GM19240 (cell line): ENCODE measurements at regions not wholly inside any gene's neighbourhood (a gene's known extent, or its start where the extent isn't known, plus 50 kb on each side); places are given as distances from the start of the nearest gene placed in this dataset.
"Not testable (repeated sequence)": the region's sequence is repeated elsewhere in the genome, so short reads cannot be mapped to it uniquely, and the experiment has no call there.

Source experiments
- DNase-seq: peaks from one replicate; pipeline ENCODE4 v3.0.0; 2011; ENCODE audit warnings: low spot score; ENCODE audit not compliant: insufficient read length

DNA sequence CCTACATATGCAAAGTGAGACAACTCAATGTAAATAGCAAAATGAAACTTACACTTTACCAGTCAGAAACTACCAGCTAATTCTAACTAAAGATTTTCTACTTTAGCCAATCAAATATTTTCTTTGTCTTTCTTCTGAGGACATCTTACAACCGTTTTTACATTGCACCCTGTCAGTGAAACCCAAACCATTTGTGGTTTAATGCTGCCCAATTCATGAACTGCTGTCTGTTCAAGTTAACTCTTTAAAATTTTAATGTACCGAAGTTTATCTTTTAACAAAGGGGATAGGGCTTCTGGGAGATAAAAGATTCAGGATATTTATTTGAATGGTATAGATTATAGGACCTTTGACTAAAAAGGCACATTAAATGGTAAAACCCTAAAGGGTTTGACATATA lies 121.3 kb upstream of the HDDC2 start:
- DNase-seq: no peak

DNA sequence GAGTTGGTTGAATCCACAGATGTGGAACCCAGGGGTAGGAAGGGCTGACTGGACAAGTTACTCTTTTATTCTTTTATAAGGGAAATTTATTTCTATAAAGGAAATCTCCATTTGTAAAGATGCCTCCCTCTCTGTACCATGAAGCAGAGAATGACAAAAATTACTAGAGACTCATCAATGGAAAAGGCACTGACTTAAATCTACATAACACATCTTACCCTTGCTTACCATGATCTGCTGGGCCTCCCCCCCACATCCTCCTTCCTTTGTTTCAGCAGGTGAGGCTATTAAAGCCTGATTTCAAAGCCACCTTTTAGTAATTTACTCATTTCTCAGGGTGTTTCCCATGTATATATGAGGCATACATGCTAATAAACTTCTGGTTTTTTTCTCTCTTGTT lies 130.2 kb upstream of the HDDC2 start:
- no peak for DNase-seq

DNA sequence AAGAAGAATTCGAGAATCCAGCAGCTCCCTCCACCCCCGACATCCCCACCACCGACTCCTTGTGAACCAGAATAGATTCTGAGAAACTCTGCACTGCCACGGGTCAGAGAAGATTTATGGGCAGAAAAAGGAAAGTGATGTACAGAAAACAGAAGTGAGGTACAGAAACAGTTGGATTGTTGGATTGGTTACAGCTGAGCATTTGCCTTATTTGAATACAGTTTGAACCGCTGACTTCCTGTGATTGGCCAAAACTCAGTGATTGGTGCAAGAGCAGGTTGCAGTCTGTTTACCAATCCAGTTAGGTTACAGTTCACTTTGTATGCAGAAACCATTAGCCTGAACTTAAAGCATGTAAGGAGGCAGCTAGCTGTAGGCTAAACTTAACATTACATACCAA lies 131.2 kb upstream of the HDDC2 start:
- no peak for DNase-seq

DNA sequence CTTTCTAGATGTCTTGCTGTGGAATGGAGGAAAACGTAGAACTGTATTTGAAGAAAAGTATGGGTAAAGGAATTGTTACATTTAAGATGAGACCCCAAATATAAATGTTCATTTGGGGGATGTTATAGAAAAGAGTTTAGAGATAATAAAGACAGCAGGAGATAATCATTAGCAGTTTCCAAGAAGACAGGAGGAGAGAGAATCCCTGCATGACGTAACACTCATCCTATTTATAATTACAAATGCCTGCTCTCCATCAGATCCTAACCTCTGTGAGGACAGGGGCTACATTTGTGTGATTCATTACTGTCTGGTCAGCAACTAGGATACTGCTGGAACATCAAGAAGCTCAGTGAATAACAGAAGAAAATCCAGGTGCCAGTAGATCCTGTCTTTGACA lies 133.0 kb upstream of the HDDC2 start:
- DNase-seq: no peak

DNA sequence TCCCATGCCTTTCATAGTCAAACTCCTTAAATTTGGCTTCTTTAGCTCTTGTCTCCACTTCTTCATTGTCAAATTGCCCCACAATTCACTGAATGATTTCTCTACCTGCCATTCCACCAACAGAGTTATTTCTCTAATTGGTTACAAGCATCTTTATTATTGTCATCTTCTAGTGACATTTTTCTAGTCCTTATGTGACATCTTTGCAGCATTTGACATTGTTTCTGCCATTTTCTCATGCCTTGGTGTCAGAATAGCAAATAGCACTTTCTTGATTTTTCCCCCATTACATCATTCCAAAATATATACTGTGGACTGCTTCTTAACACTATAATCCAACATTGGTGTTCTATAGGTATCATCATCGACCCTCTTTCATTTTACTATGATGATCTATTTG lies 137.7 kb upstream of the HDDC2 start:
- no peak for DNase-seq

DNA sequence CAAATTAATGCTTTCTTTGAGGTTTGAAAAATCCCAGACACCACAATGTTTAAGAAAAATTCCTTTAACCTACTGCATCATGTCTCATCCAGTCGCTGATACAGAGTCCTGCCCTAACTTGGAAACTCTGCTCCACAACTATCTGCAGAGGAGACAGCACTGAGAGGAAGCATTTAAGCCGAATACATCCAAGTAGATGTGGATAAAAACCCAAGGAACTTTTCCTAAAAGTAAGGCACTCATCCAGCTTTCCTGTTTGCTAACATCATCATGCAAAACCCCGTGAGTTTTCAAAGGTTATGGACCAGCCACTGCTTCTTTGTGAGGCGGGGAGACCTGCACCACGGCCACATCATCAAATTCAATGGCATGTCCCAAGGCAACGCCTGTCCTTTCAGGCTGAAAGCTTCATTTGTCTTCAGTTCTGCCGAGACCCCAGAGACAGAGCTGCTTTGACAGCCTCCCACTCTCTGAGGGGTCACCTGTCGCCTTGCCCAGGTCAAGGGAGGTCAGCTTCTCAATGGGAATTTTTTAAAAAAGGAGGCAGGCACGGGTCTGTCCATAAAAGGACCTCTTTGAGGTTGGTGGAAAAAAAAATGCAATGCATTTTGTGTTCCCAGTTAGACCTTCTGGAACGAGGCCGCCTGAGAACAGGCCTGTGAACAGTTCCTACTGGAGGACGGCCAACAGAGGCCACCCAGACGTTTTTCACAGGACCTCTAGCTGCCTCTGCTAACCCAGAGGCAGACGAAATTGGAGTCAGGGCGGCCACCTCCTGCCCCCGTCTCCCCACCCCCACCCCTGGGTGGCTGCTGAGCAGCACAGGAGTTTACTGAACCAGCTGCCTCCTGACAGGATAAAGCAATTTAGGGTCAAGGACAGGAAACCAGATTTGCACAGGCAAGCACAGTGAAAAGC lies 142.5 kb upstream of the HDDC2 start:
- DNase-seq: no peak

DNA sequence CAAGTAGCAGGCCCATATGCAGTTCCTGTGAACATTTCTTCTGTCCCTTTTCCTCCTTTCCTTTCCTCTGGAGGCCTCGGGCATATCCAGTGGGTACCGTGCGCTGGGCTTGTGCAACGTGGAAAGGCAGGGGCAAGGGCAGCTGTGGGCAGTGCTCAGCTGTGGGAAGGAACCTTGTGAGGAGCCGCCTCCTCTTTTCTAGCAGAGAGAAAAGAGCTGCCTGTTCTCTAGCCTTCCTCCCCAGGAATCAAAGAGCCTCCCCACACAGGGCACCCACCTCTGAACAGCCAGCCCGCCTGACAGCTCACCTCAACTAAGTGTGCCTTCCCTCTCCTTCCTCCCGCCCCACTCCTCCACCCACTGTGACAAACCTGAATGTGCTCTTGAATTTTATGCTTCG lies 143.3 kb upstream of the HDDC2 start:
- DNase-seq: no peak

DNA sequence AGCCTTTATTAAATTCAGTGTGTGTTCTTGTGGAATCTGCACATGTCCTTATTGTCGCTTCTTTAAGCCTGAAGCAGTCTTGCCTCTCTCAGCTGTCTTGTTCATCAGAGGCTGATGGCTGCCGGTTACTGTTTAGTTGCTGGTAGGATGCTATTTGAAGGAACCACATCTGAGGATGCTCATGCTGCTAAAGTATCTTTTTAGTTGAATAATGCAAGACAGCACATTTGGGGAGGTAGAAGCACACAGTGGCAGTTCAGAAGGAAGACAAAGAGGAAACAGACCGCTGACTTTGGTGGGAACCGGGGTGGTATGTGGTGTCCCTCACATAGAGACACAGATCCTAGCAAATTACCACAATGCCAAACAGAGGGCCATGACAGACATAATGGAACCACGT lies 144.2 kb upstream of the HDDC2 start:
- no peak for DNase-seq

DNA sequence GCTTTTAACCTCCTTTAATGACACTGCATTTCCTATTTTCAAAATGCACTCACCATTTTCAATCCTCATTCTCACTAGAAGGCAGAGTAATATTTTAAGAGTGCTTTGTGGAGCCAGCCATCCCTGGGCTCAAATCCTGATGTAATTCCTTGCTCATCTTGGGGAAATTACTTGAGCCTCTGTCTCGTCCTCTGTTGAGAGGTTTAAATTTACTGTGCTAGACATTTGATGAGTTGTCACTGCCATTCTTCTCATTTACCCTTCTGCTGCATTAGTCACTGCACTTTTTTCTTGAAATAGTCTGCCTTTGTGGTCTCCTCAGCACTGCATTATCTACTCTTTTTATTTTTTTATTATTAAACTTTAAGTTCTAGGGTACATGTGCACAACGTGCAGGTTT lies 150.0 kb upstream of the HDDC2 start:
- DNase-seq: no peak

DNA sequence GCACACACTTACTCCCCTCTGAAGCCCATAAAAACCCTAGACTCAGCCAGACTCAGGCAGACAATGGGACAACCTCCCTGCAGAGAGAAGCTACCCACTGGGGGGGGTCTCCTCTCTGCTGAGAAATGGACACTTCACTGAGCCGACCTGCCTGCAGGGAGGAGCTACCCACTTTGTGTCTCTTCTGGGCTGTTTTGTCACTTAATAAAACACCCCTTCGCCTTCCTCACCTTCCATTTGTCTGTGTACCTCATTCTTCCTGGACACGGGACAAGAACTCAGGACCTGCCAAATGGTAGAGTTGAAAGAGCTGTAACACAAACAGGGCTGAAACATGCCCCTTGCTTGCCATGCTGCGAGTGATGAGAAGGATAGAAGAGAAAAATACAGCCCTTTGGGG lies 151.7 kb upstream of the HDDC2 start:
- DNase-seq: no peak

DNA sequence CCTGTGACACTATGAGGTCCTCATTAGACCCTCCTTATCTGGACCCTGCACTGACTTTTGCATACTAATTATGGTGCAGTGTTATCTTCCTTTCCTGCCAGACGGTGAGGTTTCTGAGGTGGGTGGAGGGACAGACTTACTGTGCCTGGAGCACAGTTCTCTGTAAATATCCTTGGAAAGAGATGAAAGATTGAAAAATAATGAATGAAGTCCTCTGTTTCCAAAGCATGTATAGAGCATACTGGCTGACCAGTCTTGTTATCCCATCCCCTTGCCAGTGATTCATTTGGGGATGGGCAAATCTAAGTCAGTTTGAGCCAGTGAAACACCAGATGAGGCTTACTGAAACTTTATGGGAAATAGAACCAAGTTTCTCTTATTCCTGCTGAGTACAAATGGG lies 152.6 kb upstream of the HDDC2 start:
- DNase-seq: no peak

DNA sequence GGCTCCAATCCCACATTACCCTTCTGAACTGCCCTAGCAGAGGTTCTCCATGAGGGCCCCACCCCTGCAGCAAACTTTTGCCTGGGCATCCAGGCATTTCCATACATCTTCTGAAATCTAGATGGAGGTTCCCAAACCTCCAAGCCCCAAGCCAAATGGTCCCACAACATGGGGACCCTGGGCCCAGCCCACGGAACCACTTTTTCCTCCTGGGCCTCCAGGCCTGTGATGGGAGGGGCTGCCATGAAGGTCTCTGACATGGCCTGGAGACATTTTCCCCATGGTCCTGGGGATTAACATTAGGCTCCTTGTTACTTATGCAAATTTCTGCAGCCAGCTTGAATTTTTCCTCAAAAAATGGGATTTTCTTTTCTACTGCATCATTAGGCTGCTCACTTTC lies 156.7 kb upstream of the HDDC2 start:
- not testable (repeated sequence) for DNase-seq

DNA sequence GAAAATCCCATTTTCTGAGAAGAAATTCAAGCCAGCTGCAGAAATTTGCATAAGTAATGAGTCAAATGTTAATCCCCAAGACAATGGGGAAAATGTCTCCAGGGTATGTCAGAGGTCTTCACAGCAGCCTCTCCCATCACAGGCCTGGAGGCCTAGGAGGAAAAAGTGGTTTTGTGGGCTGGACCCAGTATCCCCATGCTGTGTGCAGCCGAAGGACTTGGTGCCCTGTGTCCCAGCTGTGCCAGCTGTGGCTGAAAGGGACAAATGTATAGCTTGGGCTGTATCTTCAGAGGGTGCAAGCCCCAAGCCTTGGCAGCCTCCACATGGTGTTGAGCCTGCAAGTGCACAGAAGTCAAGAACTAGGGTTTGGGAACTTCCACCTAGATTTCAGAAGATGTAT lies 163.6 kb upstream of the HDDC2 start:
- not testable (repeated sequence) for DNase-seq

DNA sequence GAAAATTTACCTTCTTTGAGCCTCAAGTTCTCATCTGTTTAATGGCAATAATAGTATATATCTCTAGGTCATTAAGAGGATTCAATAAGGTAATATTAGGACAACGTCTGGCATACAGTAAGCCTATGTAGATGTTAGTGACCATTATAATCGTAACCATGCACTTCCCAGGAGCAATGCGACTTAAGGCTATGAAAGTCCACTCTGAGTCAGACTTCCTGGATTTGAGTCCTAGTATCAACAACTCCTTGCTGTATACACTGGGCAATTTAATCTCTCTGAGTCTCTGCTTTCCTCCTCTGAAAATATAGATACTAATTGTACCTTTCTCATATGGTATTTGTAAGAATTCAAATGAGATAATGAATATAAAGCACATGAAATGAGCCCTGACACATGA lies 168.1 kb upstream of the HDDC2 start:
- no peak for DNase-seq

DNA sequence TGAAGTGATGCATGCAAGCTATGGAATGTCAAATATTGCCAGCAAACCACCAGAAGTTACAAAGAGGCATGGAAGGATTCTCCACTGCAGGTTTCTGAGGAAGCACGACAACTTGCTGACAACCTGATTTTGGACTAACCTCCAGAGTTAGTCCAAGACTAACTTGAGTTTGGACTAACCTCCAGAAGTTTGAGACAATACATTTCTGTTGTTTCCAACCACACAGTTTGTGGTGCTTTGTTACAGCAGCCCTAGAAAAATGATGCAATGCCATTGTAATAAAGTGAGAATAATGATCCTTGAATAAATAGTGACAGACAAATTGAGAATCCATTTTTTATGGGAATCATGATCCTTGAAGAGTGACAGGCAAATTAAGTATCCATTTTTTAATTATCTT lies 169.9 kb upstream of the HDDC2 start:
- DNase-seq: no peak

DNA sequence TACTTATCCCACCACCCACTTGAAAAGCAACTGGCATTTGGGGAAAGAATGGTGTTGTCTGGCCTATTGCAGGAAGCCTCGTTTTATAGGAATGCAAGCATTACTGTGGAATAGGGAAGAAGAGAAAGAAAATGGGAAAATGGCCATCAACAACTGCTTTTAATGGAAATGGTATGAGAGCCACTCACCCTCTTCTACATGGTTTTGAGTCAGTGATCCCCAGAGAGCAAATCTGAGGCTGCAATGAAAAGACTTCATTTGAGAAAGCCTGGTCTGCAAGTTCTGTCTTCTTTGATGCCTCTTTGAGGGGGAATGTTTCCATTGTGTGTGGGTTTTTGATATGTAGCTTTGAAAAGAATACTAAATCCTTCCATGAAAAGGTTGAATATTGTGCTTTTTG lies 172.3 kb upstream of the HDDC2 start:
- DNase-seq: no peak

DNA sequence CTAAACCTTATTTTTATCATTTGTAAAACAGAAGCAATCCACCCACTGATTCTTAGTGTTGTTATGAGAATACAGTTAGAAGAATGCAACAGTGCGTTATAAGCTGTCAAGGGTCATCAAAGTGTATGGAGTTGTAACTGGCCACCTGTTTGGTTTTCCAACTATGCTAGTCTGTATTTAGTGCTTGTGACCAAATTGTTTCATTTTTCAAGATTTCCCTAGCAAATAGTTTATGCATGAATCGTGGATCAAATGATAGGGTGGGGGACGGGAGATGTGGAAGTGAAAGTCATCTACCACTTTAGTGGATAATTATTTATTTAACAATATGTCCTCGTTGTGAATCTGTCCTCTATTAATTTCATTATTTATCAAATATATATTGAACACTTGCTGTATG lies 175.4 kb upstream of the HDDC2 start:
- DNase-seq: no peak

DNA sequence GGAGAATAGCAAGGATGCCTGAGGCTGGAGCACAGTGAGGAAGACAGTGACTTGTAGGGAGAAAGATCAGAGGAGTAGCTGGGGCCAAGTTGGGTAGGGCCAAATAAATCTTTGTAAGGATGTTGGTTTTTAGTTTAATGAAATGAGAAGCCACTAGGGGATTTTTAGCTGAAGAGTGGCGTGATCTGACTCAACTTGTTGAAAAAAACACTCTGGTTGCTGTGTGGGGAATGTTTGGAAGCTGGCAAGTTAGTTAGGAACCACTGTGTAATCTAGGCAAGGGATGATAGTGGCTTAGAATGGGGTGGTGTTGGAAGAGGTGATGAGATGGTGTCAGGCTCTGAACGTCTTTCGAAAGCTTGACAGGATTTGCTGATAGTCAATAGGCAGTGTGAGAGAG lies 176.1 kb upstream of the HDDC2 start:
- DNase-seq: no peak

DNA sequence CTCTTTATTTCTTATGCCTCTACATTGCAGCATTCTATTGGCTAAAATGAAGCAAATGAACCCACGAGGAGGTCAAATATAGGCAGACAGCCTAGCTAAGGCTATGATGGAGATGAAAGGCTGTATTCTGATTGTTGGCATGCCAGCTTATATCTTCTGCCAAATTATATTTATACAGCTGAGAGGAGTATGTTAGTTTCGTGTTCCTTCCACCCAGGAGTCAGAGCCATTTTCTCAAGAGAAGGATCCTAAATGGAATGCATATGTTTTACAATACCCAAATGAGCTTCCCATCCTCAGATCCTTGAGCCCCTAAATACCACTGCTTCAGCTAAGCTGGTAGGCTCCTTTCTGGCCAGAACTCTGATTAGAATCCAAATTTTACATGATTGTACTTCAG lies 178.4 kb upstream of the HDDC2 start:
- no peak for DNase-seq

DNA sequence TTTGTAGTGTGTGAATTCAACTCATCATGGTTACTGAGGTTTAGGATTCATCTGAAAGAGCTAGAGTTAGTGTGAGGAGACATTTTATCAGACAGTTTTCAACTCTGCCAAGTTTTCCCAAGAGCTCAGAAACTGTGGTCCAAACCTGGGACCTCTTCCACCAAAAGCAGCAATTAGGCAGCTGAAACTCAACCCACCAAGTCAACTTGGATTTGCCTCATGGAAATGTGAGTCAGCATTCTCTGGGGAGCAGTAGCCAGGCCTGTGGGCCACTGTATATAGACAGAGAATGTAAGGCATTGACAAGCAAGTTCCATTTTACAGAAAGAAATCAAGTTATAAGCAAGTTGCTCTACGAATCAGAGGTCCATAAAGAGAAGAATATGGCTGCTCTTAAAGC lies 178.8 kb upstream of the HDDC2 start:
- DNase-seq: no peak

DNA sequence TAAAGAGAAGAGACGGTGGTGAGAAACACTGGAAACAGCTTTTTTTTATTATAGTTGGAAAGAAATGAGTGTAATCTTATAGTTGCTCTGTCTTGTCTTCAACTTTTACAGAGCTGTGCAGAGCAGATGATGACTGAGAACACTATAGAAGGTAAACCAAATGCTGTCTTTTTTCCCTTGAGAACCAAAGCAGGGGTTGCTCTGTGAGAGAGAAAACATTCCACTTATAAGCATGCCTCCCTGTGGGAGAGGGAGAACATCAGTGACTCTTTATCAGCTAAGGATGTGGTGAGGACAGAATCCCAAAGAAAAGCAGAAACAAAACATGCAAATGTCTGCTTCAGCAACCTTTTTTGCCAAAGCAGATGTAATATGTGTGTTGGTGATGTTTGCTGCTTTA lies 179.3 kb upstream of the HDDC2 start:
- no peak for DNase-seq

DNA sequence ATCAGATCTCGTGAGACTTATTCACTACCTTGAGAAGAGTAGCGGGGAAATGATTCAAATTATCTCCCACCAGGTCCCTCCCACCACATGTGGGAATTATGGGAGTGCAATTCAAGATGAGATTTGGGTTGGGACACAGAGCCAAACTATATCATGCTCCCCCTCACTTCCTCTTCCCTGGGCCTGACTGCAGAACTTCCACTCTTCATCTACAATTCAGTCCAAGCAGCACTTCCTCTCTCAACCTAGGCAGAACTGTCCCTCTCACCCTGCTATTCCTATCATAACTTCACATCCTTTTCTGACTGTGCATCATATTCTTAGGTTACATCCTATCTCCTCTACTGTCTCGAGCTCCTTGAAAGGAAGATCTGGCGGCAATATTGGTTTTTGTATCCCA lies 184.0 kb upstream of the HDDC2 start:
- no peak for DNase-seq

DNA sequence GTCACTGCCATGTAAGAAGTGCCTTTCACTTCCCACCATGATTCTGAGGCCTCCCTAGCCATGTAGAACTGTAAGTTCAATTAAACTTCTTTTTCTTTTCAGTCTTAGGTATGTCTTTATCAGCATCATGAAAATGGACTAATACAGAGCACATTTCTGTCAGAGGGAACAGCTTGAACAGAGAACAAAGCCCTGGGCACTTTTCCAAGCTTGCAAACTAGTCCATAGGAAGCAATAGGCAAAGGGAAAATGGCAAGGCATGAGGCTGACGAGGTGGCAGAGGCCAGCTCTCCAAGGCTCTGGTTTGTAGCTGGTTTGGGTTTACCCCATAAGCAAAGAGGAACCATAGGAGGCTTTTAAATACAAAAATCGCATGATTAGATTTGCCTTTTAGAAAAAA lies 185.1 kb upstream of the HDDC2 start:
- DNase-seq: no peak
